ENCODE measurements at regions not wholly inside any gene's neighbourhood (a gene's known extent, or its start where the extent isn't known, plus 50 kb on each side); places are given as distances from the start of the nearest gene placed in this dataset.

DNA sequence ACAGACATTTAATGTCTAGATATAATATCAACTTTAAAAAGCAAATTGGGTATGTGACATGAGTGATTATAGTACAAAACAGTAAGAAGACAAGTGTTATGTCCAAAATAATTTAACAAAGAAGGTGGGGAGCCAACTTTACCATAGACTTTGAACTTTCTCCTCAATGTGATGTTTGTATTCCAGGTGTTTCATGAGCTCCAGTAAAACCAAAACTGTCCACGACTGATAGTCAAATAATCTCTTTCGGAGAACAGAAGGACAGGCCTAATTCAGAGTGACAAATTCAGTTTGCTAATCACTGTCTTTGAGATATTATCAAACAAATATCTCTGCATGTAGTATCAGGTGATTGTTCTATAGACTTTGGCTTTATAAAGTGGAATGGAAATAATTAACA lies 1112.6 kb downstream of the SLC6A15 start:
- DNase-seq (ENCODE audit: low read depth) = no peak
- H3K4me1 ChIP-seq (ENCODE audit: insufficient read depth, low read length) = no peaks in the 10 kb centered on the region
- no peaks in the 10 kb centered on the region for H3K36me3 Mint-ChIP-seq (ENCODE audit: low read depth, unreplicated experiment)
- no peak overlapping the region for H2AFZ ChIP-seq (ENCODE audit: low read depth, low read length)
- H3K4me1 Mint-ChIP-seq (ENCODE audit: low read depth, unreplicated experiment) = no peaks in the 10 kb centered on the region
- no peak overlapping the region for H3K27ac ChIP-seq (ENCODE audit: low read depth, low read length)
- H3K4me3 Mint-ChIP-seq (ENCODE audit: unreplicated experiment) = no peak overlapping the region
- H3K9me3 Mint-ChIP-seq (ENCODE audit: unreplicated experiment) = no peaks in the 10 kb centered on the region
- no peaks in the 10 kb centered on the region for H4K20me1 ChIP-seq (ENCODE audit: insufficient read depth, low read length)
- H3K4me2 ChIP-seq (ENCODE audit: low read length) = no peak overlapping the region
- no peaks in the 10 kb centered on the region for H3K36me3 ChIP-seq (ENCODE audit: insufficient read depth, low read length)
- no peaks in the 10 kb centered on the region for H3K27me3 Mint-ChIP-seq (ENCODE audit: low read depth, unreplicated experiment)
- TF ChIP-seq EZH2 (IDR thresholded peaks at IDR 0.05; ENCODE audit: insufficient read depth, low read length) = no peak
- TF ChIP-seq, protein P1, sequence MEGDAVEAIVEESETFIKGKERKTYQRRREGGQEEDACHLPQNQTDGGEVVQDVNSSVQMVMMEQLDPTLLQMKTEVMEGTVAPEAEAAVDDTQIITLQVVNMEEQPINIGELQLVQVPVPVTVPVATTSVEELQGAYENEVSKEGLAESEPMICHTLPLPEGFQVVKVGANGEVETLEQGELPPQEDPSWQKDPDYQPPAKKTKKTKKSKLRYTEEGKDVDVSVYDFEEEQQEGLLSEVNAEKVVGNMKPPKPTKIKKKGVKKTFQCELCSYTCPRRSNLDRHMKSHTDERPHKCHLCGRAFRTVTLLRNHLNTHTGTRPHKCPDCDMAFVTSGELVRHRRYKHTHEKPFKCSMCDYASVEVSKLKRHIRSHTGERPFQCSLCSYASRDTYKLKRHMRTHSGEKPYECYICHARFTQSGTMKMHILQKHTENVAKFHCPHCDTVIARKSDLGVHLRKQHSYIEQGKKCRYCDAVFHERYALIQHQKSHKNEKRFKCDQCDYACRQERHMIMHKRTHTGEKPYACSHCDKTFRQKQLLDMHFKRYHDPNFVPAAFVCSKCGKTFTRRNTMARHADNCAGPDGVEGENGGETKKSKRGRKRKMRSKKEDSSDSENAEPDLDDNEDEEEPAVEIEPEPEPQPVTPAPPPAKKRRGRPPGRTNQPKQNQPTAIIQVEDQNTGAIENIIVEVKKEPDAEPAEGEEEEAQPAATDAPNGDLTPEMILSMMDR (IDR thresholded peaks at IDR 0.05; ENCODE audit: insufficient read depth, low read depth, low read length) = no peak
- H3K27ac Mint-ChIP-seq (ENCODE audit: unreplicated experiment) = no peak overlapping the region
- H3K79me2 ChIP-seq (ENCODE audit: insufficient read depth, low read length) = no peaks in the 10 kb centered on the region
- H3K9me3 ChIP-seq (ENCODE audit: insufficient read depth, low read depth, low read length) = no peaks in the 10 kb centered on the region
- no peak overlapping the region for H3K4me3 ChIP-seq (ENCODE audit: insufficient read depth, low read depth, low read length)
- H3K9ac ChIP-seq (ENCODE audit: low read length) = no peak overlapping the region
- no peaks in the 10 kb centered on the region for H3K27me3 ChIP-seq (ENCODE audit: insufficient read depth, low read length)
- no peak for FAIRE-seq

DNA sequence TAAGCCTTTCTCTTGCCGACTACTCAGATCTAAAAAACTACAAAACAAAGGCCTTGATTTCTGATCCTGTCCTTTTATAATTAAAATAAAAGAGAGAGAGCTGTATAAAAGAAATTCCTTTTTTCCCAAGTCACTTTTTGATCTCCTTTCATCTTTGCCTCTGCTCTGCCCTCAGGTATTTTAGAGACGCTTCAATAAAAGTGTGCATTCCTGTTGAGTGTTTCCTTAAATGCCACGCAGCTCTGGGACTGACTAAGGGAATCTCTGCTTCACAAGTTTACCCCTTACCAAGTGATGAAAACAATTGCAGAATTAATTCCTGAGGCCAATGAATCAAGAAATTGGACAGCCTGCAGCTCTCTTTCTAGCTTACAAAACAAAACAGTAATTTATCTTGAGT lies 1109.8 kb downstream of the TMTC2 start:
- no peak overlapping the region for H3K27ac Mint-ChIP-seq (ENCODE audit: unreplicated experiment)
- Histone ChIP-seq H3K4me2 (ENCODE audit: low read length) (no peak overlapping the region), H3K4me1 (ENCODE audit: insufficient read depth, low read length) (no peaks in the 10 kb centered on the region), H3K9ac (ENCODE audit: low read length) (no peak overlapping the region), H4K20me1 (ENCODE audit: insufficient read depth, low read length) (no peaks in the 10 kb centered on the region), H3K4me3 (ENCODE audit: insufficient read depth, low read depth, low read length) (no peak overlapping the region), H3K9me3 (ENCODE audit: insufficient read depth, low read depth, low read length) (no peaks in the 10 kb centered on the region), H3K27ac (ENCODE audit: low read depth, low read length) (no peak overlapping the region), H3K79me2 (ENCODE audit: insufficient read depth, low read length) (no peaks in the 10 kb centered on the region), H3K36me3 (ENCODE audit: insufficient read depth, low read length) (no peaks in the 10 kb centered on the region), H3K27me3 (ENCODE audit: insufficient read depth, low read length) (no peaks in the 10 kb centered on the region), H2AFZ (ENCODE audit: low read depth, low read length) (no peak overlapping the region)
- H3K9me3 Mint-ChIP-seq (ENCODE audit: unreplicated experiment) = no peaks in the 10 kb centered on the region
- TF ChIP-seq, protein P1 (IDR thresholded peaks at IDR 0.05; ENCODE audit: insufficient read depth, low read depth, low read length) = no peak
- TF ChIP-seq EZH2 (IDR thresholded peaks at IDR 0.05; ENCODE audit: insufficient read depth, low read length) = no peak
- H3K27me3 Mint-ChIP-seq (ENCODE audit: low read depth, unreplicated experiment) = no peaks in the 10 kb centered on the region
- H3K4me1 Mint-ChIP-seq (ENCODE audit: low read depth, unreplicated experiment) = no peaks in the 10 kb centered on the region
- no peak overlapping the region for H3K4me3 Mint-ChIP-seq (ENCODE audit: unreplicated experiment)
- no peaks in the 10 kb centered on the region for H3K36me3 Mint-ChIP-seq (ENCODE audit: low read depth, unreplicated experiment)
- FAIRE-seq (no peak), DNase-seq (ENCODE audit: low read depth) (no peak)

DNA sequence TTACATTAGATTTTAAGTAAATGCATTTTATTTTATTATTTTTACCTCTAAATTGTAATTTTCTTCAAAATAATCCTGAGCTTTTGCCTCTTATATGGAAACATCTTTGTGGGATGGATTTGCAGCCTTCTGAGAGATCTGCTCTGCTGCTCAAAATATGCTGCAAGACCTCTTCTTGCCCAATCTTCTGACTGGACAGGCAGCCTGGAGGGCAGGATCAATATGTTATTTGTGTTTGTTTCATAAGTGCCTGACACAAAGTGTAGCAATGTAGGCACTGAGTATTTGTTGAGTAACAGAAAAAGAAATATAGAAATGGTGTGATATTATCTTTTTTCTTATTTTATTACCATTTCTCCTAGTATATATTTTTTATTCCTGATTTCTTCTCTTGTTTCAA lies 1106.9 kb downstream of the TMTC2 start:
- H3K4me1 Mint-ChIP-seq (ENCODE audit: low read depth, unreplicated experiment) = no peaks in the 10 kb centered on the region
- no peaks in the 10 kb centered on the region for H3K27me3 ChIP-seq (ENCODE audit: insufficient read depth, low read length)
- no peak overlapping the region for H3K4me3 ChIP-seq (ENCODE audit: insufficient read depth, low read depth, low read length)
- H3K9me3 ChIP-seq (ENCODE audit: insufficient read depth, low read depth, low read length) = no peaks in the 10 kb centered on the region
- no peak overlapping the region for H3K27ac Mint-ChIP-seq (ENCODE audit: unreplicated experiment)
- no peak overlapping the region for H3K9ac ChIP-seq (ENCODE audit: low read length)
- H3K79me2 ChIP-seq (ENCODE audit: insufficient read depth, low read length) = no peaks in the 10 kb centered on the region
- no peak overlapping the region for H3K4me3 Mint-ChIP-seq (ENCODE audit: unreplicated experiment)
- TF ChIP-seq, protein P1 (IDR thresholded peaks at IDR 0.05; ENCODE audit: insufficient read depth, low read depth, low read length) = no peak
- TF ChIP-seq EZH2 (IDR thresholded peaks at IDR 0.05; ENCODE audit: insufficient read depth, low read length) = no peak
- no peak overlapping the region for H3K27ac ChIP-seq (ENCODE audit: low read depth, low read length)
- no peaks in the 10 kb centered on the region for H3K4me1 ChIP-seq (ENCODE audit: insufficient read depth, low read length)
- no peaks in the 10 kb centered on the region for H4K20me1 ChIP-seq (ENCODE audit: insufficient read depth, low read length)
- no peak for DNase-seq (ENCODE audit: low read depth)
- H3K36me3 Mint-ChIP-seq (ENCODE audit: low read depth, unreplicated experiment) = no peaks in the 10 kb centered on the region
- H2AFZ ChIP-seq (ENCODE audit: low read depth, low read length) = no peak overlapping the region
- no peaks in the 10 kb centered on the region for H3K36me3 ChIP-seq (ENCODE audit: insufficient read depth, low read length)
- no peak for FAIRE-seq
- no peaks in the 10 kb centered on the region for H3K27me3 Mint-ChIP-seq (ENCODE audit: low read depth, unreplicated experiment)
- no peak overlapping the region for H3K4me2 ChIP-seq (ENCODE audit: low read length)
- H3K9me3 Mint-ChIP-seq (ENCODE audit: unreplicated experiment) = no peaks in the 10 kb centered on the region

Data from astrocyte (in vitro differentiated cells and primary cell).